Skeletal muscle tissue (tissue), 3 donors: ENCODE measurements at regions not wholly inside any gene's neighbourhood (a gene's known extent, or its start where the extent isn't known, plus 50 kb on each side); places are given as distances from the start of the nearest gene placed in this dataset.

ENCODE experiments used
- H3K27ac ChIP-seq: one replicate; pipeline ENCODE4 v1.7.0; 2013; ENCODE audit warnings: mild to moderate bottlenecking, low read depth, low read length, inconsistent platforms
- H3K27me3 ChIP-seq, 3 donors: one replicate each; pipeline ENCODE4 v1.7.0; 2013; ENCODE audit warnings: low read length in 3 of 3; ENCODE audit not compliant: control insufficient read depth in 3 of 3, insufficient read depth in 3 of 3
- H3K36me3 ChIP-seq, 3 donors: one replicate each; pipeline ENCODE4 v1.7.0; 2013; ENCODE audit warnings: low read length in 3 of 3; ENCODE audit not compliant: control insufficient read depth in 3 of 3, insufficient read depth in 3 of 3
- H3K4me1 ChIP-seq, 3 donors: one replicate each; pipeline ENCODE4 v1.7.0; 2013; ENCODE audit warnings: low read length in 3 of 3, mild to moderate bottlenecking in 3 of 3; ENCODE audit not compliant: control insufficient read depth in 3 of 3, insufficient read depth in 3 of 3
- H3K4me3 ChIP-seq, 3 donors: one replicate each; pipeline ENCODE4 v1.7.0; 2013; ENCODE audit warnings: low read length in 3 of 3
- H3K9ac ChIP-seq, 3 donors: one replicate each; pipeline ENCODE4 v1.7.0; 2013; ENCODE audit warnings: low read length in 3 of 3, mild to moderate bottlenecking in 3 of 3, moderate library complexity in 2 of 3, low read depth in 1 of 3
- H3K9me3 ChIP-seq, 3 donors: one replicate each; pipeline ENCODE4 v1.7.0; 2013; ENCODE audit warnings: low read length in 3 of 3; ENCODE audit not compliant: control insufficient read depth in 3 of 3
- donor health status: Osteomylitis.

GRCh38 chr2:236671896-236672562 is 102.4 kb downstream of the ACKR3 start:
- Histone ChIP-seq H3K27me3 (no peaks in the 10 kb centered on the region), H3K9ac (no peak overlapping the region), H3K4me1 (peaks cover 9 to 22% (median 17%) of the 10 kb centered on the region in 3 donors), H3K9me3 (peaks cover 0 to 3% (median 0%) of the 10 kb centered on the region in 3 donors), H3K27ac (no peak overlapping the region), H3K36me3 (no peaks in the 10 kb centered on the region), H3K4me3 (no peak overlapping the region)

- Histone ChIP-seq H3K36me3 (no peaks in the 10 kb centered on the region), H3K9ac (no peak overlapping the region), H3K9me3 (peaks cover 0 to 3% (median 0%) of the 10 kb centered on the region in 3 donors), H3K4me3 (no peak overlapping the region), H3K4me1 (peaks cover 9 to 22% (median 17%) of the 10 kb centered on the region in 3 donors), H3K27ac (no peak overlapping the region), H3K27me3 (no peaks in the 10 kb centered on the region)
Observed at GRCh38 chr2:236672606-236673005, 103.0 kb downstream of the ACKR3 start.

- no peaks in the 10 kb centered on the region for H3K36me3 ChIP-seq
- H3K27me3 ChIP-seq: no peaks in the 10 kb centered on the region
- H3K4me3 ChIP-seq: no peak overlapping the region
- H3K9ac ChIP-seq: no peak overlapping the region
- peaks cover 9 to 22% (median 17%) of the 10 kb centered on the region in 3 donors for H3K4me1 ChIP-seq
- H3K9me3 ChIP-seq: peaks cover 0 to 3% (median 0%) of the 10 kb centered on the region in 3 donors
- H3K27ac ChIP-seq: no peak overlapping the region
Observed at GRCh38 chr2:236673126-236673822, 103.6 kb downstream of the ACKR3 start.

GRCh38 chr2:236673823-236674185 is 104.2 kb downstream of the ACKR3 start:
- no peaks in the 10 kb centered on the region for H3K36me3 ChIP-seq
- no peaks in the 10 kb centered on the region for H3K27me3 ChIP-seq
- H3K9me3 ChIP-seq: peaks cover 0 to 3% (median 0%) of the 10 kb centered on the region in 3 donors
- H3K4me1 ChIP-seq: peaks cover 9 to 22% (median 17%) of the 10 kb centered on the region in 3 donors
- H3K4me3 ChIP-seq: no peak overlapping the region
- H3K27ac ChIP-seq: no peak overlapping the region
- no peak overlapping the region for H3K9ac ChIP-seq

- H3K9me3 ChIP-seq: peaks cover 0 to 3% (median 0%) of the 10 kb centered on the region in 3 donors
- no peak overlapping the region for H3K4me3 ChIP-seq
- no peak overlapping the region for H3K9ac ChIP-seq
- no peaks in the 10 kb centered on the region for H3K27me3 ChIP-seq
- no peak overlapping the region for H3K27ac ChIP-seq
- H3K4me1 ChIP-seq: peaks cover 9 to 22% (median 17%) of the 10 kb centered on the region in 3 donors
- H3K36me3 ChIP-seq: no peaks in the 10 kb centered on the region
Observed at GRCh38 chr2:236674238-236674637, 104.6 kb downstream of the ACKR3 start.

GRCh38 chr2:236674646-236675045 is 105.0 kb downstream of the ACKR3 start:
- no peak overlapping the region for H3K4me3 ChIP-seq
- H3K27ac ChIP-seq: no peak overlapping the region
- H3K4me1 ChIP-seq: peaks cover 9 to 22% (median 17%) of the 10 kb centered on the region in 3 donors
- H3K9ac ChIP-seq: no peak overlapping the region
- H3K36me3 ChIP-seq: no peaks in the 10 kb centered on the region
- H3K9me3 ChIP-seq: peaks cover 0 to under 1% (median 0%) of the 10 kb centered on the region in 3 donors
- H3K27me3 ChIP-seq: no peaks in the 10 kb centered on the region

GRCh38 chr2:236675051-236675450 is 105.4 kb downstream of the ACKR3 start:
- H3K9me3 ChIP-seq: no peaks in the 10 kb centered on the region
- H3K9ac ChIP-seq: no peak overlapping the region
- H3K27me3 ChIP-seq: no peaks in the 10 kb centered on the region
- peaks cover 9 to 20% (median 17%) of the 10 kb centered on the region in 3 donors for H3K4me1 ChIP-seq
- H3K36me3 ChIP-seq: no peaks in the 10 kb centered on the region
- no peak overlapping the region for H3K4me3 ChIP-seq
- H3K27ac ChIP-seq: no peak overlapping the region

GRCh38 chr2:236675526-236675925 is 105.9 kb downstream of the ACKR3 start:
- Histone ChIP-seq H3K9me3 (no peaks in the 10 kb centered on the region), H3K27me3 (no peaks in the 10 kb centered on the region), H3K9ac (no peak overlapping the region), H3K4me3 (no peak overlapping the region), H3K27ac (no peak overlapping the region), H3K4me1 (peaks cover 9 to 20% (median 14%) of the 10 kb centered on the region in 3 donors), H3K36me3 (no peaks in the 10 kb centered on the region)

- no peak overlapping the region for H3K9ac ChIP-seq
- H3K36me3 ChIP-seq: no peaks in the 10 kb centered on the region
- no peaks in the 10 kb centered on the region for H3K9me3 ChIP-seq
- H3K27ac ChIP-seq: no peak overlapping the region
- no peaks in the 10 kb centered on the region for H3K27me3 ChIP-seq
- peaks cover 9 to 20% (median 14%) of the 10 kb centered on the region in 3 donors for H3K4me1 ChIP-seq
- no peak overlapping the region for H3K4me3 ChIP-seq
Observed at GRCh38 chr2:236676136-236676873, 106.7 kb downstream of the ACKR3 start.

- Histone ChIP-seq H3K9me3 (no peaks in the 10 kb centered on the region), H3K36me3 (no peaks in the 10 kb centered on the region), H3K4me1 (peaks cover 9 to 20% (median 14%) of the 10 kb centered on the region in 3 donors), H3K9ac (no peak overlapping the region), H3K4me3 (no peak overlapping the region), H3K27me3 (no peaks in the 10 kb centered on the region), H3K27ac (no peak overlapping the region)
Observed at GRCh38 chr2:236677368-236677767, 107.7 kb downstream of the ACKR3 start.
